ENCODE measurements at regions not wholly inside any gene's neighbourhood (a gene's known extent, or its start where the extent isn't known, plus 50 kb on each side); places are given as distances from the start of the nearest gene placed in this dataset.

DNA sequence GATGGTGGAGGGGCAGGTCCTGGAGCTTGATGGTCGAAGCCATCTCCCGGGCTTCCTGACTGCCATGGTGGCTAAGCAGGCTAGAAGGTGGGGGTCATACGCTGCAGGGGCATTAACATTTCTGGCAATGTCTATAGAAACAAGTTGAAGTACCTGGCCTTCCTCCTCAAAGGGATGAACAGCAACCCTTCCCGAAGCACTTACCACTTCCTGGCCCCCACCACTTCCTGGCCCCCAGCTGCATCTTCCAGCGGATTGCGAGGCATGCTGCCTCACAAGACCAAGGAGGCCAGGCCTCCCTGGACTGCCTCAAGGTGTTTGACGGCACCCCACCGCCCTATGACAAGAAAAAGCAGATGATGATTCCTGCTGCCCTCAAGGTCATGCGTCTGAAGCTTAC, 97.0 kb upstream of the MOCS2 start:
- TF ChIP-seq Cebpa-rat (IDR thresholded peaks at IDR 0.05): no peak
- Histone ChIP-seq H3K9ac (no peak overlapping the region), H3K9me3 (no peaks in the 10 kb centered on the region), H3K4me3 (no peak overlapping the region), H3K4me1 (no peaks in the 10 kb centered on the region), H3K27me3 (no peaks in the 10 kb centered on the region), H3K27ac (no peak overlapping the region), H3K36me3 (no peaks in the 10 kb centered on the region), H4K20me1 (no peaks in the 10 kb centered on the region), H3K4me2 (no peak overlapping the region)

DNA sequence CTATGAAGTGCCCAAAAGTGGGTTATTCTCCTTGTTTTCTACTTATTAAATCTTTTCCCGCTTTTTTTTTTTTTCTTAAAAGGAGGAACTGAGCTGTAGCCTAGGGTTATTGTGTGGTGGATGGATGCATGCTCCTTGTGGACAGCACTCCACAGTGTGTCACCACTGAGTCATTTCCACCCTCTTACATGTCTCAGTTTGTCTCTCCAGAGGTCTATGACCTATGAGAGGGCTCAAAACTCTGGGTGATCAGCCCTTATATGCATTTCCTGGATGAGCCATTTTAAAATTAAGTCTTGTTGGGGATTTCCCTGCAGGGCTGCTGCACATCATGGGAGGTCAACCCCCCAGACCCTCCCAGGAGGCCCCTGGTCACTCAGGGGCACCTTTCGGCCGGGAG, 102.2 kb upstream of the MOCS2 start:
- Histone ChIP-seq H3K27ac (no peak overlapping the region), H3K4me1 (no peaks in the 10 kb centered on the region), H4K20me1 (no peaks in the 10 kb centered on the region), H3K4me3 (no peak overlapping the region), H3K9ac (no peak overlapping the region), H3K9me3 (peaks cover 10% of the 10 kb centered on the region), H3K4me2 (no peak overlapping the region), H3K27me3 (no peaks in the 10 kb centered on the region), H3K36me3 (no peaks in the 10 kb centered on the region)
- no peak for TF ChIP-seq Cebpa-rat (IDR thresholded peaks at IDR 0.05)

DNA sequence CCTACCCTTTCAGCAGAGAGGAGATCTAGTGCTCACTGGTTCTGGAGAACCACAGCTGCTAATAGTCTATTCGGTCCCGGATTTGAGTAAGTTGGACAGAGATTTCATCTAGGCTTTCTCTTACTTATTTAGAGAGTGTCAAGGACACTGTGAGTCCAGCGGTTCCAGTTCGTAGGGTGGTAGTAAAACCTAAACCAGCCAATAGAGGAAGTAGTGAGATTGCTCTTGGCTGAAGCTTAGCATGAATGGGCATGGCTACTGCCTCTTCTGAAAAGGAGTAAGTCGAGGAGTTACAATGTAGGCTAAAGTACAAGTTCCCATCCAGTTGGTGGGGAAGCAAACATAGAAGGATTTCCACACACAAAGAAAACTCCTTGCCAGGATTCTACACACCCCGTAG, 109.6 kb upstream of the MOCS2 start:
- H3K9me3 ChIP-seq: peaks cover 14% of the 10 kb centered on the region
- H4K20me1 ChIP-seq: no peaks in the 10 kb centered on the region
- no peak overlapping the region for H3K4me3 ChIP-seq
- no peak overlapping the region for H3K27ac ChIP-seq
- no peak for TF ChIP-seq Cebpa-rat (IDR thresholded peaks at IDR 0.05)
- H3K4me2 ChIP-seq: no peak overlapping the region
- no peak overlapping the region for H3K9ac ChIP-seq
- no peaks in the 10 kb centered on the region for H3K27me3 ChIP-seq
- no peaks in the 10 kb centered on the region for H3K36me3 ChIP-seq
- H3K4me1 ChIP-seq: no peaks in the 10 kb centered on the region

DNA sequence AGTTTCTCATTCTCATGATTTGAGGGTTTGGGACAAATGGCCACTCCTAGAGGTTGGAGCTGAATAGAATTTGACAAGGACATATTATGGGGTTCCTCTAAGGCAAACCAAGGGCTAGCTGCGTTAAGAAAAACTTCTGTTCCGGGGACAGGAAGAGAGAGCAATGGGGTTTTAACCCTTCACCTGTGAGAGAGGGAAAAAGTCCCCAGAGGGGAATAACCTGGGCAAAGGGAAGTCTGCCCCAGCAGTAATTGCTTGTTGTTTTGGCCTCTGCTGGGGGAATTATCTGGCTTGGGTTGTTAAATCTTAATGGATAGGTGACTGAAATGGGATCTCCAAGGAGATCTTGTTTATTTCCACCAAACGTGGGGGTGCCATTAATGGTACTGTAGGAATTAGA, 110.1 kb upstream of the MOCS2 start:
- Histone ChIP-seq H3K4me2 (no peak overlapping the region), H3K27me3 (no peaks in the 10 kb centered on the region), H4K20me1 (no peaks in the 10 kb centered on the region), H3K9me3 (peaks cover 14% of the 10 kb centered on the region), H3K4me3 (no peak overlapping the region), H3K36me3 (no peaks in the 10 kb centered on the region), H3K9ac (no peak overlapping the region), H3K27ac (no peak overlapping the region), H3K4me1 (no peaks in the 10 kb centered on the region)
- no peak for TF ChIP-seq Cebpa-rat (IDR thresholded peaks at IDR 0.05)

DNA sequence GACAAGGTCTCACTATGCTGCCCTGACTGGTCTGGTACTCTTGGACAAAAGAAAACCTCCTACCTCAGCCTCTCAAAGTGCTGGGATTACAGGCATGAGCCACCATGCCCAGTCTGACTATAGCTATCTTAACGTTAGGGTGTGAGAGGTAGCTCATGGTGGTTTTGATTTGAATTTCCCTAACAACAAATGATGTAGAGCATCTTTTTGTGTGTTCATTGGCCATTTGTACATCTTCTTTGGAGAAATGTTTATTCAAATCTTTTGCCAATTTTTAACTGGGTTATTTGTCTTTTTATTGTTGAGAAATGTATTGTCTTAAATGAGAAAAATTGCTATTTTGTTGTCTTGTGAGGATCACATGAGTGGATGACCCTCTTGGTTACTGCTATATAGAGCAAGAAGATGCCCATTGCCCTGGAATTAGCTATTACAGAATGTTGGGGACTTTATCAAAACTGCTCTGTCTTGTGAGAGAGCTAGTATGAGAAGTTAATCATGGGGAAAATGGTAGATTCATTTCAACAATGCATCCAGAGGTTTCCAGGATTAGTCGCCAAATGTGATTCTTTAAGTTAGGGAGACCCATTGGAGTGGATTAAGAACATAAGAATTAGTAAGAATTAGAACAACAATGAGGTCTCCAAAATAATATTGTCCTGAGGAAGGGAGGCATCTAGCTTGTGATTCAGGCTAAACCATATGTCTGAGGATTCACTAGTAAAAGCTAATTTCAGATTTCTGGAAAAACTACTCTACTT, 124.3 kb upstream of the MOCS2 start:
- H4K20me1 ChIP-seq: no peaks in the 10 kb centered on the region
- no peak for TF ChIP-seq Cebpa-rat (IDR thresholded peaks at IDR 0.05)
- no peaks in the 10 kb centered on the region for H3K4me1 ChIP-seq
- H3K27ac ChIP-seq: no peak overlapping the region
- no peaks in the 10 kb centered on the region for H3K36me3 ChIP-seq
- H3K27me3 ChIP-seq: no peaks in the 10 kb centered on the region
- H3K9ac ChIP-seq: no peak overlapping the region
- no peak overlapping the region for H3K4me3 ChIP-seq
- H3K4me2 ChIP-seq: no peak overlapping the region
- H3K9me3 ChIP-seq: no peaks in the 10 kb centered on the region; the same call in 1 of the 2 replicates

DNA sequence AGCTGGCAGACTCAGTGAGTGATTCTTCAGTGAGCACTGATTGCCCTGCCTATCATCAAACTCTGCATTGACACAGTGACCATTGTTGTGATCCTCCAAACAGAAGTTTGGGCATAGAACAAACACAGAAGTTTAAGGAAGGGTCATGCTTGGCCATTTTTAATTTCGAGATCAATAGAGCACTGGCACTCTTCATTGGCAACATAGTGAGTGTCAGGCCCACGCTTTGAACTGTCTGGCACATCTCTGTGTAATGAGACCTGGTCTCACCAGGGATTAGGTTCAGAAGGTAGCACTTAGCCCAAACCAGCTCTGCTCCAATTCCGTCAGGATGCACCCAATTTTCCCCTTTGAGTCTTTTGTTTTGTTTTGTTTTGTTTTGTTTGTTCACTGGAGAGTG, 127.1 kb upstream of the MOCS2 start:
- Histone ChIP-seq H3K4me2 (no peak overlapping the region), H3K4me1 (no peaks in the 10 kb centered on the region), H3K27me3 (no peaks in the 10 kb centered on the region), H3K27ac (no peak overlapping the region), H3K36me3 (no peaks in the 10 kb centered on the region), H3K9me3 (no peaks in the 10 kb centered on the region), H4K20me1 (no peaks in the 10 kb centered on the region), H3K9ac (no peak overlapping the region), H3K4me3 (no peak overlapping the region)
- TF ChIP-seq Cebpa-rat (IDR thresholded peaks at IDR 0.05): no peak

DNA sequence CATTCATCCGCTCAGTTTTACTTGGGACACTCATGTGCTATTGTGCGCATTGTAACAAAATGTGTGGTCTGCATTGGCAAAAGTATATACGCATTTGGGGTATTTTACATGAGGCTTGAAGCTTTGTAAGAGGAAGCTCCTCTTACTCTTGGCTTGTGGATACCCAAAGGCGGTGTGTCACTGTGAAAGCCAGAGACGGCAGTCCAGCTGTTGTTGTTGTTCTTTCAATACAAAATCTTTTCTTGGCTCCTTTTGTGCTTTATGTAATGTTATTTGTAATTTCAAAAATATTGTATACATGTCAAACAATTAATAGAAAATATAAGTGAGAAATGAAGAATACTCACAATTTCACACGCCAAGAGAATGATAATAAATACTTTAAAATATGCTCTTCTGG, 128.3 kb upstream of the MOCS2 start:
- Histone ChIP-seq H3K36me3 (no peaks in the 10 kb centered on the region), H3K4me1 (no peaks in the 10 kb centered on the region), H3K4me2 (no peak overlapping the region), H3K4me3 (no peak overlapping the region), H4K20me1 (no peaks in the 10 kb centered on the region), H3K9me3 (no peaks in the 10 kb centered on the region), H3K27me3 (no peaks in the 10 kb centered on the region), H3K27ac (no peak overlapping the region), H3K9ac (no peak overlapping the region)
- no peak for TF ChIP-seq Cebpa-rat (IDR thresholded peaks at IDR 0.05)

DNA sequence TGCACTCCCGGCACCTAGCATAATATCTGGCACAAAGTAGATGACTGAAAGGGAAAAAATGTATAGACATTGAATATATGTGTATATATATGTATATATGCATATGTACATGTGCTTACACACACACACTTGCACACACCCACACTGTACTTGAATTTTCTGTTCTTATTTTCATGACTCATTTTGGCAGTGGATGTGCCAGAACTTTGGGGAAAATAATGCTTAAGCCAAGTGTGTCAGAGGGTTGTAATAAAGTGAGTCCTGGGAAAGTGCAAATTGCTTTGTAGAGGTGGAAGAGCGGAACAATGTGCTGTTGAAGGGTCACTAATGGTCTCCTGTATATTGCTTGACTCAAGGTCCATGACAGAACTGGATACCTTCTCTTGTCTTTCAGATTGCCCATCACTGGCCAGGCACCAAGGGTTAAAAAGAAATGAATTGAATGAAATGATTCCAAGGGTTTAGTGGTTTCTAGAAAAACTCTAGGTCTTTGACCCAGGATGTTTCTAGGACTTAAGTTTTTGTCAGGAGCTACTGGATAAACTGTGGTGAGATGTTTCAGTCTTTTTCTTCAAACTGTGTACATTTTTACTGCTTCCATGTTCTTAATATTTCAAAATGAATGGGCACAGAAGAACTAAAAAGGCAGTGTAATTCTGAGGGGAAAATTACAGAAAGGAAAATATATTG, 129.9 kb upstream of the MOCS2 start:
- Histone ChIP-seq H3K27me3 (no peaks in the 10 kb centered on the region), H3K27ac (no peak overlapping the region), H3K4me1 (no peaks in the 10 kb centered on the region), H3K4me2 (no peak overlapping the region), H3K9me3 (no peaks in the 10 kb centered on the region), H4K20me1 (no peaks in the 10 kb centered on the region), H3K36me3 (no peaks in the 10 kb centered on the region), H3K4me3 (no peak overlapping the region), H3K9ac (no peak overlapping the region)
- TF ChIP-seq Cebpa-rat (IDR thresholded peaks at IDR 0.05): no peak

DNA sequence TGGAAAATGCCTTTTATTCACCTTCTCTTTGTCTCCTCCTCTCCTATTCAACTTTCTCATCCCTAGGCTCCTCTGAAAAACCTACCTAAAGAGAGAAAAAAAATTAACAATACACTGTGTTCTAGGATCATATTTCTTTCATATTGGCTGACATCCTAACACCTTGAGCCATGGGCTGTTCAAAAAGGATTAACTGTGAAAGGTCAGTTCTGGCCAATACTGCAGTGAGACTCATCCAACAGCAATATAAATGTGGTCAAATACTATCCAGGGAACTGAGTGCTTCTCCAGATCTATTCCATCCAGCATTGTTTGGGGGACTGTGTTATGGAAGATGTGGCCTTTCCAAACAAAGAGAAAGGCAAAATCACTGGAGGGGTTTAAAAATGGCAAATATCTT, 131.1 kb upstream of the MOCS2 start:
- Histone ChIP-seq H3K9ac (no peak overlapping the region), H3K27me3 (no peaks in the 10 kb centered on the region), H3K4me3 (no peak overlapping the region), H3K4me1 (no peaks in the 10 kb centered on the region), H4K20me1 (no peaks in the 10 kb centered on the region), H3K36me3 (no peaks in the 10 kb centered on the region), H3K27ac (no peak overlapping the region), H3K4me2 (no peak overlapping the region), H3K9me3 (no peaks in the 10 kb centered on the region)
- TF ChIP-seq Cebpa-rat (IDR thresholded peaks at IDR 0.05): no peak

DNA sequence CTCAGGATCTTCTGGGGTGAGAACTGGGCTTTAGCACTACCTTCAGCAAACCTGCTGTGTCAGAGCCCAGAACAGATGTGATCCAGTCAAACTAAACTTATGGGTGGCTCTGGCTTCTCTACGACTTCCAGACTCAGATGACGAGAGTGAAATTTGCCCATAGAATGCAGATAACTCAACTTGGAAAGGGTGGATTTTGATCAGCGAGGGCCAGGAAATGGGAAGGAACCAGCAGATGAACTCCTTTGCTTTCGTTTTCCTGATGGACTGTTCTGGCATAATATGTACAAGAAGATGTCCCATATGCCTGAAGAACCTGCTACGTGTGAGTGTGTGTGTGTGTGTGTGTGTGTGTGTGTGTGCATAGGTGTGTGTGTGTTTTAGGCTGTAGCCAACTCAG, 132.0 kb upstream of the MOCS2 start:
- H3K4me1 ChIP-seq: no peaks in the 10 kb centered on the region
- no peak overlapping the region for H3K4me3 ChIP-seq
- no peak overlapping the region for H3K9ac ChIP-seq
- no peak overlapping the region for H3K27ac ChIP-seq
- H3K36me3 ChIP-seq: no peaks in the 10 kb centered on the region
- H4K20me1 ChIP-seq: no peaks in the 10 kb centered on the region
- H3K27me3 ChIP-seq: no peaks in the 10 kb centered on the region
- H3K9me3 ChIP-seq: no peaks in the 10 kb centered on the region
- no peak overlapping the region for H3K4me2 ChIP-seq
- TF ChIP-seq Cebpa-rat (IDR thresholded peaks at IDR 0.05): no peak
